Astrocyte (in vitro differentiated cells and primary cell): ENCODE measurements at regions not wholly inside any gene's neighbourhood (a gene's known extent, or its start where the extent isn't known, plus 50 kb on each side); places are given as distances from the start of the nearest gene placed in this dataset.

Experiments
- DNase-seq: peaks from one replicate; pipeline ENCODE4 v3.0.0-alpha.2; 2010; ENCODE audit warnings: low read depth
- FAIRE-seq: peaks from 2 replicates; lab custom pipeline; 2011; peaks lifted over from hg19 to GRCh38; lab: Jason Lieb, UNC
- H2AFZ ChIP-seq: 2 replicates; pipeline ENCODE4 v1.6.0; 2012; ENCODE audit warnings: low read depth, low read length, inconsistent platforms
- H3K27ac ChIP-seq: 2 replicates; pipeline ENCODE4 v1.5.1; 2011; ENCODE audit warnings: low read depth, low read length, inconsistent platforms
- H3K27me3 ChIP-seq: 2 replicates; pipeline ENCODE4 v1.6.0; 2011; ENCODE audit warnings: low read length, inconsistent platforms; ENCODE audit not compliant: insufficient read depth
- H3K36me3 ChIP-seq: 2 replicates; pipeline ENCODE4 v1.5.1; 2011; ENCODE audit warnings: low read length, inconsistent platforms; ENCODE audit not compliant: insufficient read depth
- H3K4me1 ChIP-seq: 2 replicates; pipeline ENCODE4 v1.5.1; 2011; ENCODE audit warnings: low read length, inconsistent platforms; ENCODE audit not compliant: insufficient read depth
- H3K4me2 ChIP-seq: 2 replicates; pipeline ENCODE4 v1.6.0; 2012; ENCODE audit warnings: low read length, inconsistent platforms
- H3K4me3 ChIP-seq: 2 replicates; pipeline ENCODE4 v1.5.1; 2011; ENCODE audit warnings: low read depth, mild to moderate bottlenecking, low read length, inconsistent platforms; ENCODE audit not compliant: insufficient read depth
- H3K79me2 ChIP-seq: 2 replicates; pipeline ENCODE4 v1.6.0; 2012; ENCODE audit warnings: mild to moderate bottlenecking, low read length, inconsistent platforms; ENCODE audit not compliant: insufficient read depth
- H3K9ac ChIP-seq: 2 replicates; pipeline ENCODE4 v1.6.0; 2012; ENCODE audit warnings: mild to moderate bottlenecking, low read length, inconsistent platforms
- H3K9me3 ChIP-seq: 2 replicates; pipeline ENCODE4 v1.5.1; 2012; ENCODE audit warnings: low read depth, mild to moderate bottlenecking, low read length, inconsistent platforms; ENCODE audit not compliant: insufficient read depth
- H4K20me1 ChIP-seq: 2 replicates; pipeline ENCODE4 v1.6.0; 2012; ENCODE audit warnings: low read length, inconsistent platforms; ENCODE audit not compliant: insufficient read depth
- H3K27ac Mint-ChIP-seq: one replicate; pipeline ENCODE4 v1.8.0; 2021; ENCODE audit warnings: mild to moderate bottlenecking, mixed read lengths; ENCODE audit not compliant: unreplicated experiment
- H3K27me3 Mint-ChIP-seq: one replicate; pipeline ENCODE4 v1.8.0; 2021; ENCODE audit warnings: low read depth, mixed read lengths; ENCODE audit not compliant: unreplicated experiment
- H3K36me3 Mint-ChIP-seq: one replicate; pipeline ENCODE4 v1.8.0; 2021; ENCODE audit warnings: low read depth, mixed read lengths; ENCODE audit not compliant: unreplicated experiment
- H3K4me1 Mint-ChIP-seq: one replicate; pipeline ENCODE4 v1.8.0; 2021; ENCODE audit warnings: low read depth, mixed read lengths; ENCODE audit not compliant: unreplicated experiment
- H3K4me3 Mint-ChIP-seq: one replicate; pipeline ENCODE4 v1.8.0; 2021; ENCODE audit warnings: mild to moderate bottlenecking, moderate library complexity, mixed read lengths; ENCODE audit not compliant: unreplicated experiment
- H3K9me3 Mint-ChIP-seq: one replicate; pipeline ENCODE4 v1.8.0; 2021; ENCODE audit warnings: mild to moderate bottlenecking, mixed read lengths; ENCODE audit not compliant: unreplicated experiment
- EZH2 ChIP-seq: IDR thresholded peaks from 2 replicates; pipeline ENCODE4 v1.6.1; 2012; ENCODE audit warnings: mild to moderate bottlenecking, low read length, inconsistent platforms; ENCODE audit not compliant: insufficient read depth
- TF ChIP-seq, protein P1 (sequence below): IDR thresholded peaks from 2 replicates; pipeline ENCODE4 v1.5.1; 2011; ENCODE audit warnings: low read depth, mild to moderate bottlenecking, inconsistent platforms, low read length, moderate library complexity; ENCODE audit not compliant: insufficient read depth

DNA sequence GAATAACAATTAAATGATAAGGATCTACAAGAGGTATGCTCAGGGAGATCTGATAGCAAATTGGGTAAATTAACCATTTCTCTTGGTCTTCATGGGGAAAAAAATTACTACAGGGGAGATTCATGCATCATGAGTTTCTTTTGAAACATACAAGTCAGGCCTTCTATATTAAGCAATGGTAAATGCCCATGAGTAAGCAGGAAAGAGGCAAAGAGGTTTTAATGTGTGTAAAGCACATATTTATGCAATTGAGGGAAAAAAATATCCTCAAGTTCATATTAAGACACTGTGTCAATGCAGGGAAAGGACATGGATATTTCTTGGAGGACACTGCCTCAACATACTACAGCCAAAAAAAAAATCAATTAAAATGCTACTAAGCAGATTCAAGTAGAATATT lies 73.4 kb upstream of the NR4A3 start:
- Histone ChIP-seq H3K27ac (no peak overlapping the region), H4K20me1 (no peaks in the 10 kb centered on the region), H3K4me1 (no peaks in the 10 kb centered on the region), H3K9me3 (no peaks in the 10 kb centered on the region), H3K27me3 (no peaks in the 10 kb centered on the region), H3K79me2 (no peaks in the 10 kb centered on the region), H3K36me3 (no peaks in the 10 kb centered on the region), H3K4me3 (no peak overlapping the region), H3K4me2 (no peak overlapping the region), H3K9ac (no peak overlapping the region), H2AFZ (no peak overlapping the region)
- Mint-ChIP-seq H3K36me3 (no peaks in the 10 kb centered on the region), H3K4me1 (peaks cover 5% of the 10 kb centered on the region), H3K4me3 (no peak overlapping the region), H3K27ac (no peak overlapping the region), H3K27me3 (no peaks in the 10 kb centered on the region), H3K9me3 (no peaks in the 10 kb centered on the region)
- no peak for DNase-seq
- TF ChIP-seq, protein P1, sequence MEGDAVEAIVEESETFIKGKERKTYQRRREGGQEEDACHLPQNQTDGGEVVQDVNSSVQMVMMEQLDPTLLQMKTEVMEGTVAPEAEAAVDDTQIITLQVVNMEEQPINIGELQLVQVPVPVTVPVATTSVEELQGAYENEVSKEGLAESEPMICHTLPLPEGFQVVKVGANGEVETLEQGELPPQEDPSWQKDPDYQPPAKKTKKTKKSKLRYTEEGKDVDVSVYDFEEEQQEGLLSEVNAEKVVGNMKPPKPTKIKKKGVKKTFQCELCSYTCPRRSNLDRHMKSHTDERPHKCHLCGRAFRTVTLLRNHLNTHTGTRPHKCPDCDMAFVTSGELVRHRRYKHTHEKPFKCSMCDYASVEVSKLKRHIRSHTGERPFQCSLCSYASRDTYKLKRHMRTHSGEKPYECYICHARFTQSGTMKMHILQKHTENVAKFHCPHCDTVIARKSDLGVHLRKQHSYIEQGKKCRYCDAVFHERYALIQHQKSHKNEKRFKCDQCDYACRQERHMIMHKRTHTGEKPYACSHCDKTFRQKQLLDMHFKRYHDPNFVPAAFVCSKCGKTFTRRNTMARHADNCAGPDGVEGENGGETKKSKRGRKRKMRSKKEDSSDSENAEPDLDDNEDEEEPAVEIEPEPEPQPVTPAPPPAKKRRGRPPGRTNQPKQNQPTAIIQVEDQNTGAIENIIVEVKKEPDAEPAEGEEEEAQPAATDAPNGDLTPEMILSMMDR = no peak
- no peak for FAIRE-seq

DNA sequence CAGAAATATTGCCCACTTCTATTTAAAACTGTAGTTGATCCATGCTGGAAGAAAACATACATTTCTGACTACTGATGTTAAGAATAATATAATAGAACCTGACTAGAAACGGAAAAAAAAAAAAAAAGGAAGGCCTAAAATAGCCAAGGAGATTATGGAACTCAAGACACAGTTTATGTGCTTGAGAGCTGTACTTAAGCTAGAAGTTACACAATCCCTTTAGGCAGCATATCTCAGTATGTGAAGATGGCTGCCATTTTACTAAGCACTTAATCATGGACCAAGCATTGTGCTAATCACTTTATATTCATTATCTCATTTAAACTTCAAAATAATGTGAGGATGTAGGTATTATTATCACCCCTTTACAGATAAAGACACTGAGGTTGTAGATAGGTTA lies 73.0 kb upstream of the NR4A3 start:
- Mint-ChIP-seq H3K9me3 (no peaks in the 10 kb centered on the region), H3K36me3 (no peaks in the 10 kb centered on the region), H3K4me3 (no peak overlapping the region), H3K27ac (no peak overlapping the region), H3K4me1 (peaks cover 7% of the 10 kb centered on the region), H3K27me3 (no peaks in the 10 kb centered on the region)
- Histone ChIP-seq H3K4me2 (no peak overlapping the region), H3K27ac (no peak overlapping the region), H3K27me3 (no peaks in the 10 kb centered on the region), H4K20me1 (no peaks in the 10 kb centered on the region), H3K9ac (no peak overlapping the region), H3K79me2 (no peaks in the 10 kb centered on the region), H3K9me3 (no peaks in the 10 kb centered on the region), H3K36me3 (no peaks in the 10 kb centered on the region), H3K4me3 (no peak overlapping the region), H3K4me1 (no peaks in the 10 kb centered on the region), H2AFZ (no peak overlapping the region)
- FAIRE-seq (no peak), DNase-seq (no peak)
- TF ChIP-seq, protein P1 = no peak
- no peak for TF ChIP-seq EZH2

DNA sequence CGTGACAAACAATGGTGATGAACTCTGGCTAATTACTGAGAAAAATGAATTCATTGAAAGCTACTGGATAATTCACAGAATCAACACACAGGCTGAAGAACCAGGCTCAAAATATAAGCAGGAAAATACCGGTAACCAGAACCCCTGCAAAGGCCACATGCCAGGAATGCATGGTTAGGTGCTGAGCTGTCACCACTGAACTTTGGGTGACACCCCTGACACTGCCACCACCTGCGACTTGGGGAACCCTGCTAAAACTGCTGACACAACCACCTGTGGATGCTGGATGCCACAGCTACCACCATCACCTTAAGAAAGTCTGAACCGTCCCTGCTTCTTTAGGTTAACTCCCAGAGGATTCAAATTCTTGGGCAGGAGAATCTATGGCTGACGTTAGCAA lies 72.0 kb upstream of the NR4A3 start:
- Mint-ChIP-seq H3K4me1 (peaks cover 7% of the 10 kb centered on the region), H3K27ac (no peak overlapping the region), H3K36me3 (no peaks in the 10 kb centered on the region), H3K9me3 (no peaks in the 10 kb centered on the region), H3K27me3 (no peaks in the 10 kb centered on the region), H3K4me3 (no peak overlapping the region)
- TF ChIP-seq, protein P1 = no peak
- TF ChIP-seq EZH2 = no peak
- DNase-seq (no peak), FAIRE-seq (no peak)
- Histone ChIP-seq H3K36me3 (no peaks in the 10 kb centered on the region), H3K4me2 (no peak overlapping the region), H3K79me2 (no peaks in the 10 kb centered on the region), H2AFZ (no peak overlapping the region), H3K9ac (no peak overlapping the region), H4K20me1 (no peaks in the 10 kb centered on the region), H3K27me3 (no peaks in the 10 kb centered on the region), H3K27ac (no peak overlapping the region), H3K9me3 (no peaks in the 10 kb centered on the region), H3K4me1 (no peaks in the 10 kb centered on the region), H3K4me3 (no peak overlapping the region)
